ENCODE measurements at regions not wholly inside any gene's neighbourhood (a gene's known extent, or its start where the extent isn't known, plus 50 kb on each side); places are given as distances from the start of the nearest gene placed in this dataset.
"Not testable (repeated sequence)": the region's sequence is repeated elsewhere in the genome, so short reads cannot be mapped to it uniquely, and the experiment has no call there.

- no peak for DNase-seq (ENCODE audit: low read depth in 4 of 4, low spot score in 2 of 4)
These were observed 159.3 kb downstream of the SCG2 start for GRCh38 chr2:223442847-223443246.

- DNase-seq (ENCODE audit: low read depth in 4 of 4, low spot score in 2 of 4): no peak
These were observed 151.9 kb downstream of the SCG2 start for GRCh38 chr2:223450246-223450645.

GRCh38 chr2:223457301-223457700, 144.9 kb downstream of the SCG2 start:
- DNase-seq (ENCODE audit: low read depth in 4 of 4, low spot score in 2 of 4): no peak

GRCh38 chr2:223459328-223459939, 142.7 kb downstream of the SCG2 start:
- DNase-seq (ENCODE audit: low read depth in 4 of 4, low spot score in 2 of 4): no peak

- DNase-seq (ENCODE audit: low read depth in 4 of 4, low spot score in 2 of 4): no peak
These were observed 142.0 kb downstream of the SCG2 start for GRCh38 chr2:223460209-223460608.

- no peak for DNase-seq (ENCODE audit: low read depth in 4 of 4, low spot score in 2 of 4)
These were observed 141.4 kb downstream of the SCG2 start for GRCh38 chr2:223460774-223461211.

- no peak for DNase-seq (ENCODE audit: low read depth in 4 of 4, low spot score in 2 of 4)
These were observed 138.1 kb downstream of the SCG2 start for GRCh38 chr2:223464071-223464470.

GRCh38 chr2:223465793-223466192, 136.4 kb downstream of the SCG2 start:
- no peak for DNase-seq (ENCODE audit: low read depth in 4 of 4, low spot score in 2 of 4)

GRCh38 chr2:223467196-223467595, 135.0 kb downstream of the SCG2 start:
- no peak for DNase-seq (ENCODE audit: low read depth in 4 of 4, low spot score in 2 of 4)

- no peak for DNase-seq (ENCODE audit: low read depth in 4 of 4, low spot score in 2 of 4)
These were observed 132.7 kb downstream of the SCG2 start for GRCh38 chr2:223469270-223470046.

GRCh38 chr2:223470602-223471001, 131.6 kb downstream of the SCG2 start:
- DNase-seq (ENCODE audit: low read depth in 4 of 4, low spot score in 2 of 4): no peak

GRCh38 chr2:223472771-223473170, 129.4 kb downstream of the SCG2 start:
- no peak for DNase-seq (ENCODE audit: low read depth in 4 of 4, low spot score in 2 of 4)

- DNase-seq (ENCODE audit: low read depth in 4 of 4, low spot score in 2 of 4): no peak
These were observed 127.3 kb downstream of the SCG2 start for GRCh38 chr2:223474893-223475292.

GRCh38 chr2:223475901-223476300, 126.3 kb downstream of the SCG2 start:
- DNase-seq (ENCODE audit: low read depth in 4 of 4, low spot score in 2 of 4): no peak

GRCh38 chr2:223477318-223477717, 124.8 kb downstream of the SCG2 start:
- no peak for DNase-seq (ENCODE audit: low read depth in 4 of 4, low spot score in 2 of 4)

GRCh38 chr2:223481486-223481885, 120.7 kb downstream of the SCG2 start:
- no peak for DNase-seq (ENCODE audit: low read depth in 4 of 4, low spot score in 2 of 4)

- no peak for DNase-seq (ENCODE audit: low read depth in 4 of 4, low spot score in 2 of 4)
These were observed 115.4 kb downstream of the SCG2 start for GRCh38 chr2:223486751-223487150.

GRCh38 chr2:223487214-223487846, 114.8 kb downstream of the SCG2 start:
- no peak for DNase-seq (ENCODE audit: low read depth in 4 of 4, low spot score in 2 of 4)

GRCh38 chr2:223488814-223489213, 113.3 kb downstream of the SCG2 start:
- no peak for DNase-seq (ENCODE audit: low read depth in 4 of 4, low spot score in 2 of 4)

GRCh38 chr2:223494496-223494895, 107.7 kb downstream of the SCG2 start:
- DNase-seq (ENCODE audit: low read depth in 4 of 4, low spot score in 2 of 4): no peak

GRCh38 chr2:223494942-223495341, 107.2 kb downstream of the SCG2 start:
- no peak for DNase-seq (ENCODE audit: low read depth in 4 of 4, low spot score in 2 of 4)

- not testable (repeated sequence) for DNase-seq (ENCODE audit: low read depth in 4 of 4, low spot score in 2 of 4)
These were observed 105.3 kb downstream of the SCG2 start for GRCh38 chr2:223496853-223497252.
